Common myeloid progenitor, CD34-positive (primary cell): ENCODE measurements at regions not wholly inside any gene's neighbourhood (a gene's known extent, or its start where the extent isn't known, plus 50 kb on each side); places are given as distances from the start of the nearest gene placed in this dataset.

Experiments used
- CTCF ChIA-PET: fragments of 350-600 bp; sonication (Branson Sonifier 250); formaldehyde crosslinking; loops from one replicate; lab custom pipeline; 2021; ENCODE audit warnings: antibody characterized with exemption; lab: Charles Lee
- POLR2A ChIA-PET: fragments of 350-600 bp; sonication (Branson Sonifier 250); formaldehyde crosslinking; loops from one replicate; lab custom pipeline; 2021; ENCODE audit warnings: antibody characterized with exemption; lab: Charles Lee
- DNase-seq, 3 donors: peaks; one replicate each; pipeline versions ENCODE4 v3.0.0 to v3.0.0-alpha.2; 2013
- H3K27ac ChIP-seq, 2 experiments: 1 replicate in 1 of 2; 2 replicates in 1 of 2; pipeline ENCODE4 v1.7.0; 2013; ENCODE audit warnings: inconsistent platforms in 2 of 2, low read length in 2 of 2, mild to moderate bottlenecking in 2 of 2, low read depth in 1 of 2, moderate library complexity in 1 of 2; ENCODE audit not compliant: severe bottlenecking in 2 of 2, insufficient read depth in 1 of 2, poor library complexity in 1 of 2
- H3K27me3 ChIP-seq, 5 experiments: replicated peaks in 2 of 5; 1 replicate in 3 of 5; 2 replicates in 2 of 5; pipeline versions ENCODE4 v1.6.1 to v1.7.0; 2013; ENCODE audit warnings: low read length in 4 of 5, mild to moderate bottlenecking in 2 of 5, moderate library complexity in 2 of 5, inconsistent platforms in 1 of 5; ENCODE audit not compliant: insufficient read depth in 5 of 5, control insufficient read depth in 4 of 5
- H3K36me3 ChIP-seq, 4 experiments: 1 replicate in 2 of 4; 2 replicates in 2 of 4; pipeline versions ENCODE4 v1.6.1 to v1.7.0; 2013; ENCODE audit warnings: low read length in 3 of 4, control low read depth in 1 of 4, mild to moderate bottlenecking in 1 of 4; ENCODE audit not compliant: control insufficient read depth in 4 of 4, insufficient read depth in 4 of 4
- H3K4me1 ChIP-seq, 4 experiments: 1 replicate in 3 of 4; 2 replicates in 1 of 4; pipeline versions ENCODE4 v1.6.1 to v1.7.1; 2013; ENCODE audit warnings: low read length in 3 of 4, mild to moderate bottlenecking in 3 of 4, control low read depth in 1 of 4, inconsistent platforms in 1 of 4, moderate library complexity in 1 of 4; ENCODE audit not compliant: control insufficient read depth in 4 of 4, insufficient read depth in 4 of 4; ENCODE audit errors: control extremely low read depth in 1 of 4
- H3K4me3 ChIP-seq, 7 experiments: 1 replicate in 4 of 7; 2 replicates in 3 of 7; pipeline versions ENCODE4 v1.5.1 to v1.7.0; 2013; ENCODE audit warnings: mild to moderate bottlenecking in 7 of 7, low read length in 6 of 7, moderate library complexity in 6 of 7, inconsistent platforms in 2 of 7, low read depth in 2 of 7, control low read depth in 1 of 7; ENCODE audit not compliant: insufficient read depth in 4 of 7, control insufficient read depth in 1 of 7; ENCODE audit errors: extremely low read depth in 1 of 7
- H3K9me3 ChIP-seq, 5 experiments: 1 replicate in 4 of 5; 2 replicates in 1 of 5; pipeline versions ENCODE4 v1.6.1 to v1.7.1; 2013; ENCODE audit warnings: low read length in 4 of 5, mild to moderate bottlenecking in 2 of 5, inconsistent platforms in 1 of 5, low read depth in 1 of 5, moderate library complexity in 1 of 5; ENCODE audit not compliant: control insufficient read depth in 4 of 5, insufficient read depth in 2 of 5; ENCODE audit errors: control extremely low read depth in 1 of 5
- WGBS: methylation state at CpG from one replicate; pipeline ENCODE4 v1.1.5; 2013; ENCODE audit not compliant: insufficient coverage; 5-methylcytosine and 5-hydroxymethylcytosine counted together

DNA sequence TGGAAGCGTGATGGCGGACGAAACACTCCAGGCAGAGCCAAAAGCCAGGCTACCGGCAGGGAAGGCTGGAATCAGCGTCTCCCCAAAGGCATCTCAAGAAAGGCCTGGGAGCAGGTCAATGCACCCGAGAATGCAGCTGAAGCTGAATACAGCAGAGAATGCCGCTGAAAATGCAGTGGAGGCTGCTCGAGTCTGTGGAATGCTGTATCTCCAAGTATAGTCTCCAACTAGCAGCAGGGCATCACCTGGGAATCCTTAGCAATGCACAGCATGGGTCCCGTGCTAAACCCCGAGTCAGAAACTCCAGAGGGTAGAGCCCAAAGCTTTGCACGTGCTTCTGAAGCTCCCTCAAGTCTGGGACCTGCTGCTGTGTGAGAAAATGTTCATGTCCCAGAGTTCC, 191.1 kb upstream of the ALKAL2 start:
- 87% methylated on average over 11 of the region's 11 CpGs for WGBS
- POLR2A ChIA-PET: no interaction called here

DNA sequence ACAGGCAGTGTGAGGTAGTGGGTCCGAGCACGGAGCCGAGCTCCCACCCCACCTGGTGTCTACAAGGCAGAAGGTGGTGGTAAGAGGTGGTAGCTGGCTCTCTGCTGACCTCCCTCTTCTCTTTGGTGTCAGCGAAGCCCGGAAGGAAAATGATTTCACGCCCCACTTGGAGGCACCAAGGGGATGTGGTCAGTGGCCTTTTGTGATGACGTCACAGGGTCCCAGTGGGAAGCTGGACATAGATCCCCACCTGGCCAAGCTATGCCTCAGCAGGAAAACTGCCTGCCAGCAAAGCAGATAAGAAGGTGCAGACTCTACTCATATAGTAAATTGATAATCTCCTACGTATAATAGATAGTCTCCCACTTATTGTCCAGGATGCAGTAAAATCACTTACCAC, 183.7 kb upstream of the ALKAL2 start:
- H3K27ac ChIP-seq: no peak overlapping the region
- peaks cover 2 to 23% (median 9%) of the 10 kb centered on the region in 5 experiments for H3K27me3 ChIP-seq
- H3K4me1 ChIP-seq: peaks cover 0 to 23% (median 11%) of the 10 kb centered on the region in 4 experiments
- ChIA-PET POLR2A (no interaction called here), CTCF (no interaction called here)
- peaks cover 0 to 10% (median 3%) of the 10 kb centered on the region in 5 experiments for H3K9me3 ChIP-seq
- H3K4me3 ChIP-seq: no peak overlapping the region
- no peak for DNase-seq
- 97% methylated on average over 7 of the region's 8 CpGs for WGBS
- H3K36me3 ChIP-seq: no peaks in the 10 kb centered on the region

More for the DNA sequence above, 191.1 kb upstream of the ALKAL2 start:
- Histone ChIP-seq H3K36me3 (no peaks in the 10 kb centered on the region), H3K27me3 (peaks cover 0 to 19% (median 0%) of the 10 kb centered on the region in 5 experiments), H3K4me1 (no peaks in the 10 kb centered on the region), H3K27ac (no peak overlapping the region), H3K9me3 (no peaks in the 10 kb centered on the region), H3K4me3 (no peak overlapping the region)
- DNase-seq: no peak
- CTCF ChIA-PET: no interaction called here

DNA sequence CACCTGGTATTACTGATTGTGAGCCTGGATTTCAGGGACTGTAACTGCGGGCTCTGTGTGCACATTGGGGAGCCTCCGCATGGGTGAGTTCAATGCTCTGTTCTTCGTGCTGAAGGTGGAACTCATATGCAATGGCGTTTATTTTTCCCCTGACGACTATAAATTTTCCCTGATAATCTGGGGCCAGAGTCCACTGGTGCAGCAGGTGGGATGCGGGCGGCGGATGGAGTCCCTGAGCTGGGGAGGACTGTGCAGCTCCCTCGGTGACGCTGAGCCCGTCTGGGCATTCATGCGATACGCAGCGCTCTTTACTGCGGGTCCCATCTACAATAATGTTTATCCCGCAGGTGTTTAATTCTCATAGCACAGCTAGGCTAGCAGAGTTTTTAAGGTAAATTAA, 181.6 kb upstream of the ALKAL2 start:
- DNase-seq: no peak
- peaks cover 0 to 28% (median 11%) of the 10 kb centered on the region in 4 experiments for H3K4me1 ChIP-seq
- no peak overlapping the region for H3K4me3 ChIP-seq
- POLR2A ChIA-PET: no interaction called here
- H3K27me3 ChIP-seq: peaks cover 2 to 23% (median 9%) of the 10 kb centered on the region in 5 experiments
- H3K27ac ChIP-seq: no peak overlapping the region
- CTCF ChIA-PET: no interaction called here
- no peaks in the 10 kb centered on the region for H3K36me3 ChIP-seq
- 97% methylated on average over 16 of the region's 16 CpGs for WGBS
- H3K9me3 ChIP-seq: peaks cover 0 to 10% (median 3%) of the 10 kb centered on the region in 5 experiments

DNA sequence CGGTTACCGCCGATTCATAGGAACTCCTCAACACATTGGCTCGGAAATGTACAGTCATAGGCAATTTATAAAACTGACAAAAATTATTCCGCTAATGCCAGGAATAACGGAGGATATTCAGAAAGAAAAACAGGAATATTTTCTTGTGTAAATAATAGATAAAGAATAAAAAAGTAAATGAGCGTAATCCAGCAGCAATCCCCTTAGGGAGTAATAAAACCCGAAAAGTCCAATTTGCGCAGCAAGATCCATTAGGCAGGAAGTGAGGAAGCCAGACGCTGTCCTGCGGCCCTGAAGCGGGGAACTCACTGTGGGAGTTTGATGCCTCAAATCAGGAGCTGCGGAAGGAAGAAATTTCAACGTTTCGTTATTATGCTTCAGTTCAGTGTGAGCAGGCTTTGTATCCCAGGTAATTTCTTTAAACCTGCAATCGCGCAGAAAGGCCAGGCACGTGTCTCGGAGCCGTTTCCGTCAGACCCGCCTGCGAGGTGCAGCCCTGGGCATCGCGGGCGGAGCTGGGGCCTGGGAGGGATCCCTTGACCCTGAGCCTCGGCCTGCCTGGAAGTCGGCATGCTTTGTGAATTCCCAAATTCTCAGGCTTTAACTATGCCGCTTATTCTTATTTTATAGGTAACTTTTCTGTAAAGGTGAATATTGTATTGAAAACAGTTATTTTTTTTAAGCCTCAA, 180.9 kb upstream of the ALKAL2 start:
- ChIA-PET CTCF (interaction anchor here (1.0 kb wide), 1 partner anchor 44 kb away, joined by 3 read pairs; no protein-coding TSS in a partner anchor), POLR2A (no interaction called here)
- Histone ChIP-seq H3K36me3 (no peaks in the 10 kb centered on the region), H3K9me3 (peaks cover 0 to 8% (median 3%) of the 10 kb centered on the region in 5 experiments), H3K27me3 (peaks cover 2 to 23% (median 9%) of the 10 kb centered on the region in 5 experiments), H3K4me1 (peaks cover 0 to 28% (median 11%) of the 10 kb centered on the region in 4 experiments), H3K4me3 (peak overlapping the region in 6 of 7 experiments; percentile 23 to 79 (median 57)), H3K27ac (no peak overlapping the region)
- no peak for DNase-seq
- WGBS: 25% methylated on average over 17 of the region's 29 CpGs

DNA sequence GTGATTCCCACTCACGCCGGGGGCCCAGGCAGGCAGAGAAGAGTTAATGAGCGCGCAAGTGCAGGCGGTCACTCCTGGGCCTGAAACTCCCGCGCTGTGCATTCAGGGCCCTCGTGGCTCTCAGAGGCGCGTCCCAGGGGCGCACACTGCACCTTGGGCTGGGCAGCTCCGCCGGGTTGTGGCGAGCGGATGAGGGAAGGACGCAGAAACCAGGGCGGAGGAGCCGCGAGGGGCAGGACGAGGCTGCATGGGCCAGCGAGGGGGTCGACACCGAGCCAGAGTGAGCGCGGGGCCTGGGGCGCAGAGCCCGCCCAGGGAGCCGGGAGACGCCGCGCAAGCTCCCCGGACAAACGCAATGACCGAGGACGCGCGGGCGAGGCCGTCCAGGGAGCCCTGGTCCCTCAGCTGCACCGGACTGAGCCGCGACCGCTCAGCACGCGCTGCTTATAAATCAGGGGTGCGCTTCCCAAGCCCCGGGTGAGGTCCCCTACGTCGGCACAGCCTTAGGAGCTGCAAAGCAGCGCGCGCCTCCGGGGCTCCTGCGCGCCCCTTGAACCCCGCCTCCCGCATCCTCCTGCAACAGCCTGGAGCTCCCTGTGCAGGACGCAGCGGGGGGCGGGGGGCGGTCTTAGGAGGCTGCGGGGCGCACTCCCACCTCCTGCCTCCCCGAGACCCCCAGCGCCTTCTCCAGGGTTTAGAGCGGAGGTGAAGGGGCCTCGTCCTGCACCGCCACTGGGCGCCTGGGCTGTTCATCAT, 180.2 kb upstream of the ALKAL2 start:
- CTCF ChIA-PET: interaction anchor here (1.0 to 1.1 kb wide), 2 partner anchors 12 to 43 kb away, joined by 3 read pairs; no protein-coding TSS in a partner anchor
- H3K27ac ChIP-seq: no peak overlapping the region
- H3K9me3 ChIP-seq: peaks cover 0 to 3% (median 0%) of the 10 kb centered on the region in 5 experiments
- peaks cover 0 to 28% (median 11%) of the 10 kb centered on the region in 4 experiments for H3K4me1 ChIP-seq
- peak overlapping the region; percentile 20 to 79 (median 47) for H3K4me3 ChIP-seq
- POLR2A ChIA-PET: no interaction called here
- H3K27me3 ChIP-seq: peaks cover 2 to 23% (median 9%) of the 10 kb centered on the region in 5 experiments
- WGBS: 2% methylated on average over 69 of the region's 69 CpGs
- H3K36me3 ChIP-seq: no peaks in the 10 kb centered on the region
- peak in 2 of 3 donors; percentile 53 to 69 for DNase-seq

DNA sequence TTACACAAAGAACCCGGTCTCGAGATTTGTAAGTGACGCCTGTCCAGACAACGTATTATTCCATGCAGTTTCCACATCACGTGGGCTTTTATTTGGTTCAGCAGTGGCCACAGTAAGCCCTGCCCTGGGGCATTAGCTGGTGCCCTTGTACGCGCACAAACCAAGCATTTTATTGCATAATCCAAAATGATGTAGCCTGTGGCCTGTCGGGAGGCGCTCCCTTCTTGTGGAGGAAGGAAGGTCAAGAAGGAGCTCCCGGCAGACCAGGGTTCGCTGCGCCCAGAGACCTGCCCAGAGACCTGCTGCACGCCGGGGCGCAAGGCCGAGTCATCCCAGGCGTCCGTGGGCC, 179.6 kb upstream of the ALKAL2 start:
- Histone ChIP-seq H3K27ac (no peak overlapping the region), H3K4me1 (peaks cover 0 to 28% (median 11%) of the 10 kb centered on the region in 4 experiments), H3K4me3 (peak overlapping the region in 5 of 7 experiments; percentile 20 to 79 (median 67)), H3K27me3 (peaks cover 2 to 23% (median 9%) of the 10 kb centered on the region in 5 experiments), H3K36me3 (no peaks in the 10 kb centered on the region), H3K9me3 (no peaks in the 10 kb centered on the region)
- ChIA-PET POLR2A (no interaction called here), CTCF (interaction anchor here (1.1 kb wide), 1 partner anchor 13 kb away, joined by 3 read pairs; no protein-coding TSS in a partner anchor)
- WGBS: 59% methylated on average over 12 of the region's 18 CpGs
- no peak for DNase-seq
